ENCODE measurements at regions not wholly inside any gene's neighbourhood (a gene's known extent, or its start where the extent isn't known, plus 50 kb on each side); places are given as distances from the start of the nearest gene placed in this dataset.

- no peak for DNase-seq
Observed at GRCh38 chr7:17054206-17054605, 172.4 kb upstream of the AGR3 start.

- DNase-seq, result no peak
Observed at GRCh38 chr7:17054836-17055235, 173.1 kb upstream of the AGR3 start.

DNA sequence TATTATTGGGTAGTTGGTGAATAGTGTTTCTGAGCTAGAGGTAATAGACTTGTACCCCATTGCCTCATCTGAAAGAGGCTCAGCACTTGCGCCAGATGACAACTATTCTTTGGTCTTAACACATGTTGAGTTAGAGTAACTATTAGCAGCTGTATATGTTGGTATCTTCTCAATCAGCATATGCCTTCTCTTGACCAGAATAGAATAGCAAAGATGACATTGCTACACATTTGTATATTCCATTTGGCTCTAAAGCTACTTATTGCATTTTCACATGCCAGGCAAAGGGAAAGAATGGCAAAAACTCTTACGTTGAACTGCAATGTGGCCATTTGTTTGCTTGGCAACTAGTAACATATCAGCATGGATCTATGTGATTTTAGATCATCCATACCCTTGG lies 173.8 kb upstream of the AGR3 start:
- no peak for DNase-seq

- no peak for DNase-seq
Observed at GRCh38 chr7:17056491-17057142, 174.8 kb upstream of the AGR3 start.

DNA sequence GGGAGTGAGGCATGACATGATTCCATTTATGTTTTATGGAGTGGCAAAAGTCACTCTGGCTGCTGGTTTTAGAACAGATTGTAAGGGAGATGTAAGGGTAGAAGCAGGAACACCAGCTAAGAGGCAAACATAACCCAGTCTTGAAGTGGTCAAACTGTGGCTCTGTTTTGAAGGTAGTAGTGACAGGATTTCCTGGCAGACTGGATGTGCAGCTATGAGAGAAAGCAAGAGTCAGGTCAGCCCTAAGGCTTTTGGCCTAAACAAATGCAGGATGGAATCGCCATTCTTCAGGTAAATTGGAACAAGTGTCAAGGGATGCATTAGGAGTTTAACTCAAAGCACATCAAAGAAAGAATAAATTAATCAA lies 175.3 kb upstream of the AGR3 start:
- DNase-seq, result no peak

GRCh38 chr7:17058568-17058967 lies 176.8 kb upstream of the AGR3 start:
- no peak for DNase-seq

GRCh38 chr7:17060051-17060450 lies 178.3 kb upstream of the AGR3 start:
- DNase-seq, result no peak

GRCh38 chr7:17061443-17061842 lies 179.7 kb upstream of the AGR3 start:
- no peak for DNase-seq

- DNase-seq, result no peak
Observed at GRCh38 chr7:17062151-17063044, 180.6 kb upstream of the AGR3 start.

GRCh38 chr7:17063045-17063383 lies 181.2 kb upstream of the AGR3 start:
- DNase-seq, result no peak

DNA sequence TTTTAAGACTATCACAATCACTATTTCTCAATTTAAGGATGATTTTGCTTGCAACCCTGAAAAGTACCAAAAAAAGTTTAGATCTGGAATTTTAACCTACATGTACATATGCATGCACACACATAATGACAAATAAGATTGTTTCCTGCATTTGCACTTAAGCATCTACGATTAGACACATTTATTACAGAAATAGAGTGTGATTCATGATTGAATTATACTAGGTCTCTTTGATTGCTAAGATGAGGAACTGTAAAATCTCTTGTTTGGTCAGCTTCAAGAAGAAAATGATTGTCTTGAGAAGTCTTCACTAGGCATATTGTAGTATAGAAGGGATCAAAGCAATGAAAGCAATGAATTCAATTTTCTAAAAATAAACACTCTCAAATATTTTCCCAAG lies 185.9 kb upstream of the AGR3 start:
- DNase-seq, result no peak

DNA sequence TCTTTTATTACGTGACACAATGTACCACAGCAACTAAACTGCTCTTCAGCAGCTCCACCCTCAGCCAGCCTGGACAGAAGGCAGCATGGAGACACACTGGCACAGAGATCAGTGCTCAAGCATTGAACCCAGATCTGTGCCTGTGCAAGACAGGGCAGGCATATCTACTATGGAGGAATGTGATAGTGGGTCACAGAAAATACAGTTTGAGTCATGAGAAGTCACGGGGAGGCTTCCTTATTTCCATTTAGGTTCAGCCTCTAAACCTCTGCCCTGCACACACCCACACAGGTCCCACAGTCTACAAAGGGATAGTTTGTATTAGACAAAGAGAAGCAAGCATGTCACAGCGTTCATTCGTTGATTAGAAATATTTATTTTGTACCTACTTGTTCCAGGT lies 187.4 kb upstream of the AGR3 start:
- DNase-seq, result no peak

- DNase-seq, result no peak
Observed at GRCh38 chr7:17070231-17070708, 188.5 kb upstream of the AGR3 start.

GRCh38 chr7:17071866-17072265 lies 190.1 kb upstream of the AGR3 start:
- DNase-seq, result no peak

DNA sequence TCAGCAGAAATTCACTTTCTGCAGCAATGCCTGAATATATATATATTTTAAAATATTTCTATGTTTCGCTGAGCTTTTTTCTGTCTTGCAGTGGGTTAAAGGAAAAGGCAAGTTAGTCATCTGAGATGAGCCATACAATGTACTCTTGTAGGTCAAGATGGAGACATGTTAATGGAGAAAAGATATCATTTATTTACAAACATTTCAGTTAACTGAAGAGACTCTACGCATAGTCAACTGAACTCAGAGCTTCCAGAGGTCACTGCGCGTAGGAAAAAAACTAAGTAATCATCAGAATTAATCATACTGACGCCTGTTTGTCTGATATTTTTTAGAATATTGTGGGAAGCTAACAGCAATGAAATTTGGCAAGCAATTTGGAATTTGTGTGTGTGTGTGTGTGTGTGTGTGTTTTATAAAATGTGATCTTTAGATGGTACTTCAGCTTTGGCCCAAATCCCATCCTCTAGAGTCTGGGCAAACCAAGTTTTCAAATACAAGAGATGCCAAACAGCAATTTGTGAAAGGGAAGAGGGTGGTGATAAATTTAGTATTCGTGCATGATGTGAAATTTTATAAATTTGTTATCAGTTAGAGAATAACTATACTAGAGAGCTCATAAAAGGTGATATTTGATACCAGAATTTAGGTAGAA lies 193.9 kb upstream of the AGR3 start:
- no peak for DNase-seq

DNA sequence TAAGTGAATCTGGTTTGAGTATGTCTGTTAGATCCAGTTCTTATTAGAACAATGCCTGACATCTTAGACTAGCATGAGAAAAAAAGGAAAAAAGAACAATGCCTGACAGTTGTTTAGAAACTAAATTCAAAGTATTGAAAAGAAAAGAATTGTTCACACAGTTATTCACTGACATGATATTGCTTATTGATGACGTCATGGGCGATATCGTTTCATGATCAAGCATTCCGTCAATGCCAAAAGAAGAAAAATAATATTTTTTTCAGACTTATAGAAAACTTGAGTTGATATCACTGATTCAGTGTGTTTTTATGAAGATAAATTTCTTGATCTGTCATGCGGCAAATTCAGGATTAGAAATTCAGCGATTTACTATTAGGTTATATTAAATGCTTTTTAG lies 196.5 kb upstream of the AGR3 start:
- no peak for DNase-seq

DNA sequence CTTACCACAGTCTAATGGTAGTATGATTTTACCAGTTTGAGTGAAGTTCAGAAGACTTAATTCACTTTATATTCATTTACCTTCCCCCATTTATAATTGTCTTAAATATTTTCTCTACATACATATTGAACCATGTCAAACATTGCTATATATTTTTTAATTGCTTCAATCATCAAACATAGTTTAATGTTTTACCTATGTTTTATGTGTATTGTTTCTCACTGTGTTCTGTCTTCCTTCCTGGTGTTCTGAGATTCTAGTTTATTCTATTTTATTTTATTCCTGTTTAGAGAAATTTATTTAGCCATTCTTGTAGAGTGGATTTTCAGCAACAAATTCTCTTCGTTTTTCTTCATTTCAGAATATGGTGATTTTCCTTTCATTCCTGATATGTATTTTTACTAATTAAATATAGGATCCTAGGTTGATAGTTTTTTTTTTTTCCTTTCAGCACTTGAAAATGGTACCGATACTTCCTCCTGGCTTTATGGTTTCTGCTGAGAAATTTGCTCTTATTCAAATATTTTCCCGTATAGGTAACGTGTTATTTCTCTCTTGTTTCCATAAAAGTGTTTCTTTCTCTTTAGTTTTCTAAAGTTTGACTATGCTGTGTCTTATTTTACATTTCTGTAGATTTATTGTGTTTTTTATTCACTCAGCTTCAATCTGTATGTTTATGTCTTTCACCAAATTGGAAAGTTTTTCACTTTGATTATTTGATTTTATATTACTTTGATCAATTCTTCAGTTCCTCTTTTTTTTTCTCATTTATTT lies 201.8 kb upstream of the AGR3 start:
- DNase-seq, result no peak

DNA sequence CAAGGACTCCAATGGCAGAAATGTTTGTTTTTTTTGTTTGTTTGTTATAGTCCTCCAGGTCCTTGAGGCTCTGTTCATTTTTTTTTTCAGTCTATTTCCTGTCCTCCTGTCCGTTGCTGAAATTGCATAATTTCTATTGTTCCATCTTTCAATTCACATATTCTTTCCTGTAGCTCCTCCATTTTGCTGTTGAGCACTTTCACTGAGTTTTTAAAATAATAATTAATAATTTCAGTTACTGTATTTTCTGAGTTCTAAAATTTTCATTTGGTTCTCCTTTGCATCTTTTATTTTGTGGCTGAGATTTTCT lies 202.3 kb upstream of the AGR3 start:
- no peak for DNase-seq

- no peak for DNase-seq
Observed at GRCh38 chr7:17085186-17085585, 203.4 kb upstream of the AGR3 start.

- no peak for DNase-seq
Observed at GRCh38 chr7:17086403-17086802, 204.6 kb upstream of the AGR3 start.

- no peak for DNase-seq
Observed at GRCh38 chr7:17090751-17091150, 207.7 kb upstream of the AHR start.

DNA sequence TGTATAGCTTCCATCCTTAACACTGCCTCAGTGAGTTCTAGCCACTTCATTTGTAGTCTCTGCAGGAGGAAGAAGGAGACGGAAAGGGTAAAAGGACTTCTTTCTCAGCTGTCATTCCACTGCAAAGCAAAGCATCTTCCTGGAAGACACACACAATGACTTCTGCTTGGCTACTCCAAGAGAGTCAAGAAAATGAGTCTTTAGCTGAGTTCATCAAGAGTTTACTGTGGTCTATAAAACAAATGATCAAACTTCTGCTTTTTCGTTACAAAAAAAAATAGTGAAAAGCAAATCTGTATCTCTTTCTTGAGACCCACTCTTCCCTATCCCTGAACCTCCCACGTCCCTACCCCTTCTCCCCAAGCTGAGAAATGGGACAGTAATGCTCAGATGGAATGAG lies 205.0 kb upstream of the AHR start:
- DNase-seq, result no peak

- DNase-seq, result no peak
Observed at GRCh38 chr7:17094963-17095574, 203.4 kb upstream of the AHR start.
